DND-41 (cell line): ENCODE measurements at regions not wholly inside any gene's neighbourhood (a gene's known extent, or its start where the extent isn't known, plus 50 kb on each side); places are given as distances from the start of the nearest gene placed in this dataset.

Source experiments
- CTCF ChIP-seq: IDR thresholded peaks from 2 replicates; pipeline ENCODE4 v1.5.1; 2012; ENCODE audit warnings: borderline replicate concordance, low read length, moderate library complexity, mild to moderate bottlenecking; ENCODE audit not compliant: poor library complexity, severe bottlenecking; ENCODE audit errors: extremely low read depth
- EZH2 ChIP-seq: IDR thresholded peaks from 3 replicates; pipeline ENCODE4 v1.6.1; 2012; ENCODE audit warnings: borderline replicate concordance, low read depth, mild to moderate bottlenecking, moderate library complexity, low read length, inconsistent platforms; ENCODE audit not compliant: severe bottlenecking

- TF ChIP-seq EZH2: no peak
- TF ChIP-seq CTCF: no peak
These were observed 177.1 kb upstream of the SLC38A2 start for GRCh38 chr12:46549527-46550265.
